ENCODE measurements at regions not wholly inside any gene's neighbourhood (a gene's known extent, or its start where the extent isn't known, plus 50 kb on each side); places are given as distances from the start of the nearest gene placed in this dataset.
"Not testable (repeated sequence)": the region's sequence is repeated elsewhere in the genome, so short reads cannot be mapped to it uniquely, and the experiment has no call there.

DNA sequence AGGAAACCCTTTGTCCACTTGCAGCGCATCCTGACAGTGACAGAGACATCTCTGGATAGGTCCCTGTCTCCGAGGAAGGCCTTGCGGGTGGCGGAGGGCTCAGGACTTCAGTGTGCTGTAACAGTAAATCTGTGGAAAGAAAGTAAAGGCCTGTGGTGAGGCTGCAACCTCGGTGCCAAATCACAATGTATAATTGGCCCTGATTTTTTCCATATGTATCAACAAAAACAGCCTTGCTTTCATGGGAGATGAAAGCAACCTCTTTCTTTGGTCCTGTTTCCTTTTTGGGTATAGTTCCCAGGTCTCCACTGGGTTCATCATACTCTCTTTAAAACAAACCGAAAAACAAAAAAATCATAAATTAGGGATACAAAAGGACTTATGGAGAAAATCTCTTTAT, 110.9 kb upstream of the BMPER start:
- no peak overlapping the region for H3K27ac ChIP-seq (ENCODE audit: low read depth in 1 of 3, low read length in 2 of 3)
- H3K4me3 ChIP-seq (ENCODE audit: low read depth in 1 of 3, low read length in 3 of 3), result no peak overlapping the region
- no peaks in the 10 kb centered on the region for H3K4me1 ChIP-seq (ENCODE audit: control insufficient read depth in 3 of 3, insufficient read depth in 2 of 3, low read depth in 1 of 3, low read length in 2 of 3)
- FAIRE-seq, result no peak
- H3K36me3 ChIP-seq (ENCODE audit: control insufficient read depth in 3 of 3, insufficient read depth in 2 of 3, low read depth in 1 of 3, low read length in 3 of 3), result no peaks in the 10 kb centered on the region
- DNase-seq, result no peak
- peaks cover 0 to 3% of the 10 kb centered on the region in 2 donors for H3K9me3 ChIP-seq (ENCODE audit: control insufficient read depth in 2 of 2, insufficient read depth in 1 of 2, low read depth in 1 of 2, low read length in 1 of 2)
- WGBS, 3 donors, result 88 to 94% (median 92%) methylated on average over 6 of the region's 6 CpGs
- no peaks in the 10 kb centered on the region for H3K27me3 ChIP-seq (ENCODE audit: control insufficient read depth in 3 of 3, insufficient read depth in 3 of 3, low read length in 3 of 3)

DNA sequence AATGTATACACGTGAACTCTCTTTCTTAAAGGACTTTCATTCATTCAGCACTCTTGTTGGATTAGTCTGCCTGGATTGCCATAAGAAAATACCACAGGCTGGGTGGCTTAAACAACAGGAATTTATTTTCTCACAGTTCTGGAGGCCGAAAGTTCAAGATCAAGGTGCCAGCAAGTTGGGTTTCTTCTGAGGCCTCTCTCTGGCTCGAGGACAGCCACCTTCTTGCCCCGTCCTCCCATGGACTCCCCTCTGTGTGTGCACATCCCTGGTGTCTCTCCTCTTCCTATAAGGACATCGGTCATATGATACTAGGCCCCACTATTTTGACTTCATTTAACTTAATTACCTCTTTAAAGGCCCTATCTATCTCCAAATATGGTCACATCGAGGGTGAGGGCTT, 110.4 kb upstream of the BMPER start:
- peaks cover 0 to 3% of the 10 kb centered on the region in 2 donors for H3K9me3 ChIP-seq (ENCODE audit: control insufficient read depth in 2 of 2, insufficient read depth in 1 of 2, low read depth in 1 of 2, low read length in 1 of 2)
- no peak overlapping the region for H3K27ac ChIP-seq (ENCODE audit: low read depth in 1 of 3, low read length in 2 of 3)
- no peaks in the 10 kb centered on the region for H3K36me3 ChIP-seq (ENCODE audit: control insufficient read depth in 3 of 3, insufficient read depth in 2 of 3, low read depth in 1 of 3, low read length in 3 of 3)
- no peak for DNase-seq
- 84 to 88% (median 87%) methylated on average over 6 of the region's 6 CpGs for WGBS, 3 donors
- H3K4me1 ChIP-seq (ENCODE audit: control insufficient read depth in 3 of 3, insufficient read depth in 2 of 3, low read depth in 1 of 3, low read length in 2 of 3), result no peaks in the 10 kb centered on the region
- FAIRE-seq, result no peak
- no peak overlapping the region for H3K4me3 ChIP-seq (ENCODE audit: low read depth in 1 of 3, low read length in 3 of 3)
- no peaks in the 10 kb centered on the region for H3K27me3 ChIP-seq (ENCODE audit: control insufficient read depth in 3 of 3, insufficient read depth in 3 of 3, low read length in 3 of 3)

DNA sequence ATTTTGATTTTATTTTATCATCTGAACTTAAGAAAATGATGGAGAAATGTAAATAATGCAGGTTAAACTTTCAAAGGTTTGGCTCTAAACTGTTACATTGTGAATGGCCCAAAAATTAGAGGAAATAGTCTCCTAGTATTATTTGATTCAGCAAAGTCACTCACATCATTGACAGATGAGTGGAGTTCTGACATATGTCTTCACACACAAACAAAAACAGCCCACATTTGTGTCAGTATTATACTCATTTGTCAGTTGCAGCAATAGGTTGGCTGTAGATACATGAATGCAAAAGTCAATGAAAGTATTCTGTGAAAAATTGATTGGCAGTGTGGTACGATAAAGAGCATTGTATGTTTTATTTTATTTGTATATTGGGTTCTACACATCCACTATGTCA, 108.8 kb upstream of the BMPER start:
- Histone ChIP-seq H3K4me1 (ENCODE audit: control insufficient read depth in 3 of 3, insufficient read depth in 2 of 3, low read depth in 1 of 3, low read length in 2 of 3) (no peaks in the 10 kb centered on the region), H3K27me3 (ENCODE audit: control insufficient read depth in 3 of 3, insufficient read depth in 3 of 3, low read length in 3 of 3) (no peaks in the 10 kb centered on the region), H3K9me3 (ENCODE audit: control insufficient read depth in 2 of 2, insufficient read depth in 1 of 2, low read depth in 1 of 2, low read length in 1 of 2) (peaks cover 0 to 3% of the 10 kb centered on the region in 2 donors), H3K4me3 (ENCODE audit: low read depth in 1 of 3, low read length in 3 of 3) (no peak overlapping the region), H3K36me3 (ENCODE audit: control insufficient read depth in 3 of 3, insufficient read depth in 2 of 3, low read depth in 1 of 3, low read length in 3 of 3) (no peaks in the 10 kb centered on the region), H3K27ac (ENCODE audit: low read depth in 1 of 3, low read length in 2 of 3) (no peak overlapping the region)
- WGBS, 3 donors, result 100% methylated on average over 1 of the region's 1 CpG
- FAIRE-seq (no peak), DNase-seq (no peak)

DNA sequence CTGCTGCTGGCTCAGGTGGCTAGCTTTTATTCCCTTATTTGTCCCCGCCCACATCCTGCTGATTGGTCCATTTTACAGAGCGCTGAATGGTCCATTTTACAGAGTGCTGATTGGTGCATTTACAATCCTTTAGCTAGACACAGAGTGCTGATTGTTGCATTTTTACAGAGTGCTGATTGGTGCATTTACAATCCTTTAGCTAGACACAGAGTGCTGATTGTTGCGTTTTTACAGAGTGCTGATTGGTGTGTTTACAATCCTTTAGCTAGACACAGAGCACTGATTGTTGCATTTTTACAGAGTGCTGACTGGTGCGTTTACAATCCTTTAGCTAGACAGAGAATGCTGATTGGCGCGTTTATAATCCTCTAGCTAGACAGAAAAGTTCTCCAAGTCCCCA, 107.8 kb upstream of the BMPER start:
- not testable (repeated sequence) for H3K9me3 ChIP-seq (ENCODE audit: control insufficient read depth in 2 of 2, insufficient read depth in 1 of 2, low read depth in 1 of 2, low read length in 1 of 2); FAIRE-seq; H3K36me3 ChIP-seq (ENCODE audit: control insufficient read depth in 3 of 3, insufficient read depth in 2 of 3, low read depth in 1 of 3, low read length in 3 of 3); H3K4me1 ChIP-seq (ENCODE audit: control insufficient read depth in 3 of 3, insufficient read depth in 2 of 3, low read depth in 1 of 3, low read length in 2 of 3); DNase-seq; H3K4me3 ChIP-seq (ENCODE audit: low read depth in 1 of 3, low read length in 3 of 3); H3K27ac ChIP-seq (ENCODE audit: low read depth in 1 of 3, low read length in 2 of 3); H3K27me3 ChIP-seq (ENCODE audit: control insufficient read depth in 3 of 3, insufficient read depth in 3 of 3, low read length in 3 of 3)
- 92 to 95% (median 92%) methylated on average over 6 of the region's 6 CpGs for WGBS, 3 donors

DNA sequence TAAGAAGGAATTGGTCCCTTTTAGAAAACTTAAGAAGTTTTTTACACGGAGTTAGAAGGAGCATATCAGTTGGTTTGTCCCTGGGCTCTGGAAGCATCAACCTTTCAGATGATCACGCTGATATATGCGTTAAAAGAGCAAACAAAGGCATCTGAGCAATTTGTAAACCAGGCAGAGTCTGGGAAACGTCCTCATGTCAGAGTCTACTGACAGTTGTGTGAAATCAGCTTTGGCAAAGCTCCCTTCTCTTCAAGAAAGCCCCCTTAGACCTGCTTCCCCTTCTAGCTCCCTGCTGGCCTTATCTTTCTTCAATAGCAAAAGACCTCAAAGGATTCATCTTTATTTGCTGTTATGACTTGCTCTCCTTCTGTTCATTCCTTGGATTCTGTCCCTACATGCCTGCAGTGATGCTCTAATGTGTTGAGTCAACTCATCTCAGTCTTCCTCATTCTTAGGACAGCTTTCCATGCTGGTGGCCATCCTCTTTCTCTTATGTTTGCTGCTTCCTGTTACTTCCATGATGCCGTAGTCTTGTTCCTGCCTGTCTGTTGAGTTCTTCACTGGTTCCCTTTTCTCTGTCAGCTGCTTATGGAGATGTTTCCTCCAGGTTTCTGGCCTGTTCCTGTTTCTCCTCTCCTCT, 106.5 kb upstream of the BMPER start:
- FAIRE-seq (no peak), DNase-seq (no peak)
- H3K36me3 ChIP-seq (ENCODE audit: control insufficient read depth in 3 of 3, insufficient read depth in 2 of 3, low read depth in 1 of 3, low read length in 3 of 3), result no peaks in the 10 kb centered on the region
- no peak overlapping the region for H3K4me3 ChIP-seq (ENCODE audit: low read depth in 1 of 3, low read length in 3 of 3)
- peaks cover 0 to 3% of the 10 kb centered on the region in 2 donors for H3K9me3 ChIP-seq (ENCODE audit: control insufficient read depth in 2 of 2, insufficient read depth in 1 of 2, low read depth in 1 of 2, low read length in 1 of 2)
- no peaks in the 10 kb centered on the region for H3K27me3 ChIP-seq (ENCODE audit: control insufficient read depth in 3 of 3, insufficient read depth in 3 of 3, low read length in 3 of 3)
- 65 to 70% (median 68%) methylated on average over 5 of the region's 5 CpGs for WGBS, 3 donors
- no peaks in the 10 kb centered on the region for H3K4me1 ChIP-seq (ENCODE audit: control insufficient read depth in 3 of 3, insufficient read depth in 2 of 3, low read depth in 1 of 3, low read length in 2 of 3)
- H3K27ac ChIP-seq (ENCODE audit: low read depth in 1 of 3, low read length in 2 of 3), result no peak overlapping the region

DNA sequence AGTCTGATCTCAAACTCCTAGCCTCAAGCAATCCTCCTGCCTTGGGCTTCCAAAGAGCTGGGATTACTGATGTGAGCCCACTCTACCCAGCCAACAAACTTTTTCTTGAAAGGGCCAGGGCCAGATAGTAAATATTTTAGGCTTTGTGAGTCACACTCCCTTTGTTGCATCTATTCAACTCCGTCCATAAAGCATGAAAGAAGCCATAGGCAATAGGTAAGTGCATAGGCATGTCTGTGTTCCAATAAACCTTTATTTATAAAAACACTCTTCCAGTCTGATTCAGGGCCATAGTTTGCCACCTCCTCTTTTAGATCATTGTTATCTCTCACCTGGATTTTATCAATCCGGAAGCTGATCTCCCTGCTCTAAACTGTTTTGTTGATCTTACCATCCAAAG, 105.6 kb upstream of the BMPER start:
- WGBS, 3 donors, result 68 to 82% (median 73%) methylated on average over 2 of the region's 2 CpGs
- DNase-seq, result no peak
- H3K4me1 ChIP-seq (ENCODE audit: control insufficient read depth in 3 of 3, insufficient read depth in 2 of 3, low read depth in 1 of 3, low read length in 2 of 3), result no peaks in the 10 kb centered on the region
- H3K4me3 ChIP-seq (ENCODE audit: low read depth in 1 of 3, low read length in 3 of 3), result no peak overlapping the region
- FAIRE-seq, result no peak
- no peak overlapping the region for H3K27ac ChIP-seq (ENCODE audit: low read depth in 1 of 3, low read length in 2 of 3)
- H3K9me3 ChIP-seq (ENCODE audit: control insufficient read depth in 2 of 2, insufficient read depth in 1 of 2, low read depth in 1 of 2, low read length in 1 of 2), result peaks cover 0 to 3% of the 10 kb centered on the region in 2 donors
- H3K27me3 ChIP-seq (ENCODE audit: control insufficient read depth in 3 of 3, insufficient read depth in 3 of 3, low read length in 3 of 3), result no peaks in the 10 kb centered on the region
- no peaks in the 10 kb centered on the region for H3K36me3 ChIP-seq (ENCODE audit: control insufficient read depth in 3 of 3, insufficient read depth in 2 of 3, low read depth in 1 of 3, low read length in 3 of 3)

DNA sequence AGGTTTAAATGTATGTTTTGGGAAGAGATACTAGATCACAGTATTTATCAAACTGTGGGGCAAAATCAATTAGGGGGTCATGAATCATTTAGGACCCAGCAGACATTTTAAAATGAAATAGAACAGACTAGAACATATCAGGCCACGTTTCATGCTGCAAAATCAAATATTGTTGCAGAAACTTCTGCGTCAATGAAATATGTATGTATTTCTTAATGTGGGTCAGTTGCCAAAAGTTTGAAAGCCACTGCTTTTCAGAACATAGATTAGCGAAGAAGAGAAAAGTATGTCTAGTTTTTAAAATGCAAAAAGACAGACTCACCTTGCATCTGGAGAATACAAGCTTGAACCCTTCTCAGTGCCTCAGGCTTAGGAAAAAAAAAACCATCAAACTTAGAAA, 102.7 kb upstream of the BMPER start:
- Histone ChIP-seq H3K27me3 (ENCODE audit: control insufficient read depth in 3 of 3, insufficient read depth in 3 of 3, low read length in 3 of 3) (no peaks in the 10 kb centered on the region), H3K4me1 (ENCODE audit: control insufficient read depth in 3 of 3, insufficient read depth in 2 of 3, low read depth in 1 of 3, low read length in 2 of 3) (no peaks in the 10 kb centered on the region), H3K27ac (ENCODE audit: low read depth in 1 of 3, low read length in 2 of 3) (no peak overlapping the region), H3K4me3 (ENCODE audit: low read depth in 1 of 3, low read length in 3 of 3) (no peak overlapping the region), H3K36me3 (ENCODE audit: control insufficient read depth in 3 of 3, insufficient read depth in 2 of 3, low read depth in 1 of 3, low read length in 3 of 3) (no peaks in the 10 kb centered on the region), H3K9me3 (ENCODE audit: control insufficient read depth in 2 of 2, insufficient read depth in 1 of 2, low read depth in 1 of 2, low read length in 1 of 2) (peaks cover 0 to 3% of the 10 kb centered on the region in 2 donors)
- DNase-seq (no peak), FAIRE-seq (no peak)
- WGBS, 3 donors, result 79 to 85% (median 79%) methylated on average over 3 of the region's 3 CpGs

DNA sequence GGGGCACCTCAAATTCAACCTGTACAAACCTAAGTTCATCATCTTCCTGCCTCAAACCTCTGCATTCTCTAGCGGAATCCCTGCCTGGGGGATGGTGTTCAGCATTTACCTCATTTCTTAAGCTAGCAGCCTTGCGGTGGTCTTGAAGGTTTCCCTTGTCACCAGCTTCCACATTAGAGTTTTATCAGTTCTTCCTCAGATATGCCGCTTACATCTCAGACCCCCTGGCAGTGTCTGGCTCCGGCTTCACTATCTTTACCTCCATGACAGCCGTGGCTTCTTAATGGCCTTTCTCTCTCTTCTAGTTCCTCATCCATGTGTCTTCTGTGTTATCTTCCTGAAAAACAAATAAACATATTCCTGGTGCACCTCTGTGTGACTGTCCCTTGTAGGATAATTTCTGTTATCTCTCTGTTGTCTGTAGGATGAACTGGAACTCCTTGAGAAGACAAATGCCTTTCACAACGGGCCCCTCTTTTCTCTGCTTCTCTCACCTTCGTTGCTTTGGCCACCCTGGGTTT, 101.1 kb upstream of the BMPER start:
- H3K27me3 ChIP-seq (ENCODE audit: control insufficient read depth in 3 of 3, insufficient read depth in 3 of 3, low read length in 3 of 3), result no peaks in the 10 kb centered on the region
- H3K4me1 ChIP-seq (ENCODE audit: control insufficient read depth in 3 of 3, insufficient read depth in 2 of 3, low read depth in 1 of 3, low read length in 2 of 3), result peaks cover 0 to 3% (median 0%) of the 10 kb centered on the region in 3 donors
- H3K36me3 ChIP-seq (ENCODE audit: control insufficient read depth in 3 of 3, insufficient read depth in 2 of 3, low read depth in 1 of 3, low read length in 3 of 3), result no peaks in the 10 kb centered on the region
- no peak overlapping the region for H3K4me3 ChIP-seq (ENCODE audit: low read depth in 1 of 3, low read length in 3 of 3)
- DNase-seq (no peak), FAIRE-seq (no peak)
- H3K9me3 ChIP-seq (ENCODE audit: control insufficient read depth in 2 of 2, insufficient read depth in 1 of 2, low read depth in 1 of 2, low read length in 1 of 2), result no peaks in the 10 kb centered on the region
- 84 to 87% (median 84%) methylated on average over 7 of the region's 7 CpGs for WGBS, 3 donors
- no peak overlapping the region for H3K27ac ChIP-seq (ENCODE audit: low read depth in 1 of 3, low read length in 2 of 3)
